ENCODE measurements at regions not wholly inside any gene's neighbourhood (a gene's known extent, or its start where the extent isn't known, plus 50 kb on each side); places are given as distances from the start of the nearest gene placed in this dataset.

DNA sequence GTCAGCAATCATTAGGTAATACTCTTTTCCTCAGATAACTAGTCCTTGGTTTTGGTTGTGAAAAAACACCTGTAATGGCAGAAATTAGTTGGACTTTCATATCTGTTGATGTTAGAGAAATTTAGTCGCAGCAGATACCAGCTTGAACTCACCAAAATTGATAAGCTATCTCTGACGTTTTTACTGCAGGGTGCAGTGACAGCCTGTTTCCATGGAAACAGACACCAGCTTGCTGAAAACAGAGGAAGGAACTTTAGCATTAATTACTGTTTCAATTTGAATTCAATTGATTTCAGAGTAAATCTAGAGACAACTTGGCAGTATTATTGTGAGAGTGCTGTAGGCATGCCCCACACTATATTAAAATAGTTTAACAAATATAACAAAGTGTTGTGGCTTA is 246.5 kb downstream of the PPP1R2C start:
- TF ChIP-seq CTCF (conservative IDR thresholded peaks at IDR 0.05; ENCODE audit: low read length): no peak
- no peak for TF ChIP-seq EZH2phosphoT487 (IDR thresholded peaks at IDR 0.05; ENCODE audit: borderline replicate concordance)

Measured in Loucy (cell line).